Ammon's horn (tissue), 1 donor: ENCODE measurements at regions not wholly inside any gene's neighbourhood (a gene's known extent, or its start where the extent isn't known, plus 50 kb on each side); places are given as distances from the start of the nearest gene placed in this dataset.

Source experiments
- DNase-seq: peaks from one replicate; pipeline ENCODE4 v3.0.0-alpha.2; 2016; ENCODE audit warnings: low spot score

- no peak for DNase-seq
Measured at GRCh38 chr4:13938299-13938698, 310.8 kb upstream of the BOD1L1 start.

DNA sequence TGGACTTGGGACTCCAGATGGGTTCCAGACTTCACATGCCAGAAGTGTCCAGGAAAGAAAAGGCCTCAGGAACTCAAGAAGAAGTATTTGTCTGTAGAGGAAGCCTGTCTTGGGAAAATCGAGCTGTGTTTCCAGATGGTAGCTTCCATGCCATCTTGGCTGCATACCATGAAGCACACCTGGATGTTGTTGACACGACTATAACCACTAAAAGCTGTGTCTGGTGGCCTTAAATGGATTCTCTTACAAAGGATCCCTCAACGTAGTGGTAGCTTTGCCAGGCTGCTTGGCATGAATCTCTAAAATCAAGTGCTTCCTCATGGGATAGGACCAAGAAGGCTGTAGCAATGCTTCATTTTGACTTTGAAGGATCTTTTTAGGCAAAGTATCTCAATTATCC is 313.4 kb upstream of the BOD1L1 start:
- no peak for DNase-seq

DNA sequence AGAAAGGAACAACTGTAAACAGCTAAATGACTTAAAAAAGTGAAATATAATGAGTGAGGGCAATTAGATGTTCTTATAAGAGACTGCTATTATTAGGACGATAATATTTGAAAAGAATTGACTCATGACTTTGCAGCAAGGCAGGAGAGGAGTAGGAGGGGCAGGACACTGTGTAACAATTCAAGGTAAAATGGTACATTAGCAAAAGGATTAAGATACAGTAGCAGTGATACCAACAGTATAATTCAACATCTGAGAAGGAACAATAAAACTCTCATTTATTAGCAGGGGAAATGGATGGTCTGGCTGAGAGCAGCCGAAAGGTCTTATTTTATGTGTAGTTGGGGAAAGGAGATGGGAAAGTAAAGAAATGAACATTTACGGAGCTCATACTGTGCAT is 315.5 kb upstream of the BOD1L1 start:
- DNase-seq: no peak

GRCh38 chr4:13944095-13944511 is 316.6 kb upstream of the BOD1L1 start:
- peak; percentile 5 for DNase-seq

- no peak for DNase-seq
Measured at GRCh38 chr4:13947921-13948320, 320.4 kb upstream of the BOD1L1 start.

DNA sequence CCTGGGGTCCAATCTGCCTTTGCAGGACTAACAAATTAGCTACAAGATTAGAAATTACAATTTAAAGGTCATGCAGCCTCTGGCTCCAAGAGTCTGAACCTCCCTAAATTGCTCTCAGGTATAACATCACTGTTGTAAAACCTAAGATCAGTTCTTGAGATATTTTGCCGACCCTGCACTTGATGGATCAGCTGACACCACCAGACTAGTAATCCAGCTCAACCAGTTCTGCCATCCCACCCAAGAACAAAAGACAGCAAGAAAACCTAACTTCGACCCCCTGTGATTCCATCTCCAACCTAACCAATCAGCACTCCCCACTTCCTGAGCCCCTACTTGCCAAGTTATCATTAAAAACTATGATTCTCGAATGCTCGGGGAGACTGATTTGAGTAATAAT is 323.0 kb upstream of the BOD1L1 start:
- DNase-seq: no peak

DNA sequence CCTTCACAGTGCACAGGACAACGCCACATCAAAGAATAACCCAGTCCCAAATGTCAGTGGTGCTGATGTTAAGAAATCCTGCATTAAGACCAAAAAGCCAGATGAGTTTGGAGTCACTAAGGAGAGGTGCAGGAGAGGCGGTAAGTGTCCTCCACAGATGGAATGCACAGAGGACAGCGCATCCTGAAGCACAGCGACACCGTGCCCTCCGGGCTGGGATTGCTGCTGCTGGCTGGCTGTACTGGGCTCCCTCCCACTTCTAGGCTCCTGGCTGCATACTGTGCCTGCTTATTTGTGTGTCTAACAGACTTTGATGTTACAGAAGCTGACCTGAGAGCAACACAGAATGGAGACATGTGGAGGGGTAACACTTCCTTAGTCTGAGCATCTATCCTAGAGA is 325.6 kb upstream of the BOD1L1 start:
- no peak for DNase-seq

DNA sequence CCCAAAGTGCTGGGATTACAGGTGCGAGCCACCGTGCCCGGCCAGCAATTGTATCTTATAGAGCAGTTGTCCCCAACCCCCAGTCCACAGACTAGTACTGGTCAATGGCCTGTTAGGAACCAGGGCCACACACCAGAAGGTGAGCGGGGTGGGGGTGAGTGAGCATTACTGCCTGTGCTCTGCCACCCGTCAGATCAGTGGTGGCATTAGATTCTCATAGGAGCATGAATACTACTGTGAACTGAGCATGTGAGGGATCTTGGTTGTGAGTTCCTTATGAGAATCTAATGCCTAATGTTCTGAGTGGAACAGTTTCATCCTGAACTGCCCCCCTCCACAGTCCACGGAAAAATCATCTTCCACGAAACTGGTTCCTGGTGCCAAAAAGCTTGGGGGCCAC is 328.0 kb upstream of the BOD1L1 start:
- no peak for DNase-seq

DNA sequence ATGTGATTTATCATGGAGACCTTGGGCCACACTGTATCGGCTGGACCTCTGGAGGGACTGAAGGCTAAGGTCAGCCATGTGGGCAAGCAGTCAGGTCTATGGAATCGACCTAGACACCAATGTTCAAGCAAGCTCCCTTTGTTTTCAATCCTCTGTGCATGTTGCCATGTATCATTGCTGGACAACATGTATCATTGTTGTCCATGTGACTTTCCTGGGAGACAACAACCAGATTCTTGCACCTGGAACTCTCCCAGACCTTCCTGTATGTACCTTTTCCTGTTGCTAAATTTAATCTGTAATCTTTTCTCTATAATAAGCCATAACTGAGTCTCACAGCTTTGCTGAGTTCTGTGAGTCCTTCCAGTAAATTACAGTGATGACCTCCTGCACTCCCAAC is 329.4 kb upstream of the BOD1L1 start:
- DNase-seq: no peak

GRCh38 chr4:13957871-13958270 is 330.3 kb upstream of the BOD1L1 start:
- DNase-seq: no peak

GRCh38 chr4:13963601-13964000 is 336.1 kb upstream of the BOD1L1 start:
- peak; percentile 8 for DNase-seq

DNA sequence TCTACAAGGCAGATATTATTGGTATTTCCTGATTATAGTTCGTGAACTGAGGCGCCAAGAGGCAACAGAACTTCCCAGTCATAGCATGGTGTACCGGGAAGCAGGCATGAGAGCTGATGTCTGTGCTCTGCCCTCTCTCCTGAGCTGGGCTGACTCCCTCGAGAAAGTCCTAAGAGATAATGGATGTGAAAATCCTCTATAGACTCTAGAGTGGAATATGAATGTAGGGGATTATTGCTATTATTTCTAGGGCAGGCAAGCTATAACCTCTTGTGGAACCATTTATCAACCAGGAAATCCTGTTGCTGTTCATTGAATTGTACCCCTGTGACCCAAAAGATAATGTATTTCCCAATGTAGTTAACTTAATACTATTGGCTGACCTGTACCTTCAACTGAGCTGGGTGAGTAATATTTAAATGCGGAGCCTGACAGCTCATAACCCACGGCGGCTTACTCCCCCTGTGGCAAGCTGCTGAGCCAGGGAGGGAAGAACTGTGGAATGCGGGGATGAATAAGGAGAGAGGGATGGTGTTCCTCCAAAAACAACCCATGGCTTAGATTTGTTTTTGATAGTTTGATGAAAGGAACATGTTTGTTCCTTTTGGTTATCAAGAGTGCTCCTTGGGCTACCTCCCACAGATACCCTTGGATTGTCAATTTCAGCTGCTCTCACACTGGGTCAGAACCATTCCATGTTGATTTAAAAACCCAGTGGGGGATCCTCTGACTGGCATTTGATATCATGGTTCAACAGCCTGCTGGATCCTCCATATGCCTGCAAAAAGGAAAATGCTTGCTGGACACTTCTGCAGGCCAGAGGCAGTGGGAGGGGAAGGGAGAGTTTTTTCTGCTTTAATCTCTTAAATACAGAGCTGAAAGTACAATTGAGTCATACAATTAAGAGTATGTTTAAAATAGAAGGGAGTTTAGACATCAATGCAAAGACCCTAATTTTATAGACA is 339.0 kb upstream of the BOD1L1 start:
- DNase-seq: no peak

DNA sequence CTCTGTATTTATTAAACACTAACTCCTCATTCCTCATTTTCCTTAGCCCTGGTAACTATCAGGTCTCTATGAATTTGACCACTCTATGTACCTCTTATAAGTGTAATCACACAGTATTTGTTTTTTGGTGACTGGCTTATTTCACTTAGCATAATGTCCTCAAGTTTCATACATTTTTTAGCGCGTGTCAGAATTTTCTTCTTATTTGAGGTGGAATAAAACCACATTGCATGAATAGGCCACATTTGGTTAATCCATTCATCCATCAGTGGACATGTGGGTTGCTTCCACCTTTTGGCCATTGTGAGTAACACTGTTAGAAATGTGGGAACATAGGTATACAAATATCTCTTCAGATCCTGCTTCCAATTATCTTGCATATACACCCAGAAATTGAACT is 341.2 kb upstream of the BOD1L1 start:
- no peak for DNase-seq

GRCh38 chr4:13970349-13970748 is 342.8 kb upstream of the BOD1L1 start:
- DNase-seq: no peak

GRCh38 chr4:13977746-13978145 is 350.2 kb upstream of the BOD1L1 start:
- no peak for DNase-seq

GRCh38 chr4:13980317-13981310 is 353.1 kb upstream of the BOD1L1 start:
- no peak for DNase-seq

DNA sequence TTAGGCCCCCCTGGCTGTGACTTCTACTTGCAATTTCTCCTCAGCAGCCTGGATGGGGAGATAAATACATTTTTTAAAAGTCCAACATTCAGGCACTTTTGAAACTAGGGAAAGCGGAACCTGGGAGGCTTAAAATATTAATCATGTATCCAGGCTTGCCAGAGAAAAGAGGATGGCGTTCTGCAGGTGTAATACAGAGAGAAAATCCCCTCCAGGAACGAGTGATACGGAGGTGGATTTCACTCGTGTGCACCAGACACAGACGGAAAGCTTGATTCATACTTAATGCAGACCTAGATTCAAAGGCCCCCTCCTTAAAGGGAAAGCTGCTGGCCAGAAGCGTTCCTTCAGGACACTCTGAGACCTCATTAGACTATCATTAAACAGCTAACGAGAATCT is 354.0 kb upstream of the BOD1L1 start:
- no peak for DNase-seq

DNA sequence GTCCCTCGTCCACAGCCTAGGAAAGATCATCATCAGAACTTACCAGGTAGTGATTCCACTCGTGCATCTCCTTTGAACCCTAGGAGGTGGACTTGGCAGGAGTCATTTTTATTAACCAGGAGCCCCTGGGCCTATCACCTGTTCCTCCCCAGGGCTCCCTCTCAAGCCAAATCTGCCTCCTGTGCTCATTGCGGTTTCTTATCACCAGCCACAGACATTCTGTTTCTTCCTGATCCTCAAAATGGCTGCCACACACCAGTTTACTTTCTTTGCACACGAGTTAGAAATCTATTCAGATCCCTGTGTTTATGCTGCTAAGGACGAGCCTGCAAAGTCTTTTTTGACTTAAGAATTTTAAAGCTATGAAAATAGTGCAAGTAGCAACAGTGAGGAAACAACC is 354.5 kb upstream of the BOD1L1 start:
- DNase-seq: no peak

GRCh38 chr4:13983189-13983790 is 355.8 kb upstream of the BOD1L1 start:
- no peak for DNase-seq

DNA sequence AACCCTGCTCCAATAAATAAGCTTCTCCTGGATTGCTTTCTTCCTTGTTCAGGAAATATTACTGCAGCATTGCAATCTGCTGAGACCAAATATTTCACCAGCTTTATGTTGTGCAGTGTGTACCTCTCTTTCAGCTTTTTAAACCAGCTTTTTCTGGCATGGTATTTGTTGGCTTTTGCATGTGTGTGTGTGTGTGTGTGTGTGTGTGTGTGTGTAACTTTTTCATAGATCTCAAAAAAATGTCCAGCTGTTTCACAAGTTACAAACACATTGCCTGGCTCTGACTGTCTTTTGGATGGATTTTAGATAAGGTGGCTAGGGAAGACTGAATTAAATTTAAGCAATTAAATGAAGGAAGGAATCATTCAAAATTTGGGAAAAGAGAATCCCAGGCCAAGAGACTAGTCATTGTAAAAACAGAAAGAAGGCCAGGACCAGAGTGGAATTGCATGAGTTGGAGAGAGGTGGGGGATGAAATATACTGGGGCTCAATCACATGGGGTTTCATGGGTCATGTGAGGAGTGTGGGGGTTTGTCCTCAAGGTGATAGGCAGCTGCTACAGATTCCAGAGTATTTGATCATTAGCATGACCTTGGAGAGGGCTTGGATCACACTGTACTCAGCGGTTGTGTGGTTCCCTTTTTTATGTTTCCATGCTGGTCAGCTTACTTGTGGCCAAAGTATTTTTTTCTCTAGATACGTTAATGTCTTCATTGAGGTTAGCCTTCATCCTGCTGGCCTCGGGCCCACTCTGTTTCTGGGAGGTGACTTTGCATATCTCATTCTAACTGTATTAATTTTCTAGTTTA is 357.7 kb upstream of the BOD1L1 start:
- DNase-seq: no peak

DNA sequence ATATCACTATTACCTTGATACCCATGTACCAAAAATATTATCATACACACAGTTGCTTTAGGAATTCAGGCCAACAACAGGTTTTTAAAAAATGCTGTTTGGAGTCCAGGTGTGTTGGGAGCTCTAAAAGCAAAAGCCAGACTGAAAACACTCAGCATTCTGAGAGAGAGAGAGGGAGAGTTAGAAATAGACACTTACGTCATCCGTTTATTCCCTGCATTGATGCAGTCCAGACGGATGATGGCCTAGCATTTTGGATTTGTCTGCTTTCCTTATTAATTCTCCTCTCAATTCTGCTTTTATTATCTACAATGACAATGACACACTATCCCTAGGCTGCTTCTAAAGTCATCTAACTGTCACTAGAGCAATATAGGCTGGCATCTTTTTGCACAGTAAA is 358.3 kb upstream of the BOD1L1 start:
- peak; percentile 37 for DNase-seq
